Spleen (tissue), 11 donors: ENCODE measurements at regions not wholly inside any gene's neighbourhood (a gene's known extent, or its start where the extent isn't known, plus 50 kb on each side); places are given as distances from the start of the nearest gene placed in this dataset.

Experiments
- DNase-seq: peaks from one replicate; pipeline ENCODE4 v3.0.0-alpha.2; 2020
- H3K27ac ChIP-seq, 8 donors: fragments of 200-600 bp; sonication (generic) in 7 of 8; 1 replicate in 4 of 8; 2 replicates in 4 of 8; pipeline versions ENCODE4 v1.5.0 to v1.8.0; 2016 to 2021; ENCODE audit warnings: inconsistent platforms in 4 of 8, mild to moderate bottlenecking in 4 of 8, moderate library complexity in 1 of 8
- H3K27me3 ChIP-seq, 7 donors: fragments of 200-600 bp; sonication (generic) in 6 of 7; replicated peaks in 1 of 7; 1 replicate in 4 of 7; 2 replicates in 3 of 7; pipeline versions ENCODE4 v1.5.0 to v1.8.0; 2016 to 2021; ENCODE audit warnings: inconsistent platforms in 3 of 7, mild to moderate bottlenecking in 1 of 7
- H3K36me3 ChIP-seq, 6 donors: fragments of 200-600 bp; sonication (generic) in 5 of 6; 1 replicate in 4 of 6; 2 replicates in 2 of 6; pipeline versions ENCODE4 v1.5.0 to v1.8.0; 2016 to 2021; ENCODE audit warnings: inconsistent platforms in 2 of 6
- H3K4me1 ChIP-seq, 6 donors: fragments of 200-600 bp; sonication (generic) in 5 of 6; 1 replicate in 3 of 6; 2 replicates in 3 of 6; pipeline versions ENCODE4 v1.5.0 to v1.8.0; 2016 to 2021; ENCODE audit warnings: inconsistent platforms in 3 of 6
- H3K4me3 ChIP-seq, 8 donors: fragments of 200-600 bp; sonication (generic) in 7 of 8; 1 replicate in 4 of 8; 2 replicates in 4 of 8; pipeline versions ENCODE4 v1.5.0 to v1.8.0; 2016 to 2021; ENCODE audit warnings: inconsistent platforms in 4 of 8, mild to moderate bottlenecking in 4 of 8, moderate library complexity in 2 of 8
- H3K9me3 ChIP-seq, 8 donors: fragments of 200-600 bp; sonication (generic) in 7 of 8; 1 replicate in 4 of 8; 2 replicates in 4 of 8; pipeline versions ENCODE4 v1.5.0 to v1.8.0; 2016 to 2021; ENCODE audit warnings: inconsistent platforms in 4 of 8
- CTCF ChIP-seq, 11 experiments: fragments of 200-600 bp in 7 of 11; fragments of 450-650 bp in 4 of 11; sonication (generic) in 4 of 11; IDR thresholded peaks in 8 of 11; conservative IDR thresholded peaks in 3 of 11; 1 replicate in 7 of 11; 2 replicates in 4 of 11; pipeline versions ENCODE4 v1.4.0 to v1.8.0; 2016 to 2021; ENCODE audit warnings: antibody characterized with exemption in 11 of 11, inconsistent platforms in 4 of 11, mild to moderate bottlenecking in 1 of 11
- POLR2A ChIP-seq, 3 donors: fragments of 450-650 bp; IDR thresholded peaks; one replicate each; pipeline ENCODE4 v1.5.1; 2017; ENCODE audit warnings: antibody characterized with exemption in 3 of 3, mild to moderate bottlenecking in 1 of 3
- POLR2AphosphoS5 ChIP-seq, 3 donors: sonication (generic); formaldehyde crosslinking; IDR thresholded peaks; one replicate each; pipeline ENCODE4 v1.5.1; 2017; ENCODE audit warnings: antibody characterized with exemption in 3 of 3
- WGBS, 5 donors: extraction: QIAGEN DNeasy Blood & Tissue Kit in 3 of 5; methylation state at CpG; one replicate each; pipeline versions ENCODE4 v1.1.5 to v1.1.7; 2013 to 2018; 5-methylcytosine and 5-hydroxymethylcytosine counted together
- intact Hi-C: fragments of 100-400 bp; cut with DNase I; formaldehyde crosslinking; loops from one replicate; pipeline ENCODE4 v1.15.0; 2023; ENCODE audit warnings: low total_unique reads
- donor health status: healthy with polysubstance abuse.
- donor health status: DM: no; HTN: no; CAD: no; lungs with moderate emphysema.
- donor health status: DM: no; HTN: no; CAD: no.
- donor health status: Bipolar disorder and iron deficiency.
- donor health status: healthy.
- donor health status: DM: no; HTN: no; CAD: no.
- donor health status: DM: yes; HTN: yes; CAD: no.

- intact Hi-C loops = no loop called here
- Histone ChIP-seq H3K9me3 (peaks cover 0 to 4% (median 0%) of the 10 kb centered on the region in 8 donors), H3K27me3 (no peaks in the 10 kb centered on the region), H3K27ac (no peak overlapping the region), H3K4me3 (no peak overlapping the region), H3K36me3 (no peaks in the 10 kb centered on the region), H3K4me1 (no peaks in the 10 kb centered on the region)
- 44 to 58% (median 54%) methylated on average over 2 of the region's 2 CpGs for WGBS, 5 donors
- no peak for DNase-seq
- TF ChIP-seq POLR2AphosphoS5 (IDR thresholded peaks at IDR 0.05) (no peak), CTCF (IDR thresholded peaks at IDR 0.05 in 8 of 11, conservative IDR thresholded peaks at IDR 0.05 in 3 of 11) (no peak), POLR2A (IDR thresholded peaks at IDR 0.05) (no peak)
Measured at GRCh38 chr1:118821801-118822200, 166.3 kb downstream of the TBX15 start.

- no peaks in the 10 kb centered on the region for H3K4me1 ChIP-seq
- no peak for DNase-seq
- no peak overlapping the region for H3K27ac ChIP-seq
- no peak for TF ChIP-seq CTCF (IDR thresholded peaks at IDR 0.05 in 8 of 11, conservative IDR thresholded peaks at IDR 0.05 in 3 of 11)
- no peak for TF ChIP-seq POLR2A (IDR thresholded peaks at IDR 0.05)
- no peak for TF ChIP-seq POLR2AphosphoS5 (IDR thresholded peaks at IDR 0.05)
- WGBS, 5 donors = 91 to 96% (median 95%) methylated on average over 1 of the region's 1 CpG
- H3K9me3 ChIP-seq = peaks cover 0 to 4% (median 0%) of the 10 kb centered on the region in 8 donors
- no peaks in the 10 kb centered on the region for H3K36me3 ChIP-seq
- intact Hi-C loops = no loop called here
- H3K27me3 ChIP-seq = no peaks in the 10 kb centered on the region
- H3K4me3 ChIP-seq = no peak overlapping the region
Measured at GRCh38 chr1:118820864-118821263, 167.3 kb downstream of the TBX15 start.

- Histone ChIP-seq H3K9me3 (peaks cover 0 to 4% (median 0%) of the 10 kb centered on the region in 8 donors), H3K4me1 (no peaks in the 10 kb centered on the region), H3K27me3 (no peaks in the 10 kb centered on the region), H3K36me3 (no peaks in the 10 kb centered on the region), H3K4me3 (no peak overlapping the region), H3K27ac (no peak overlapping the region)
- DNase-seq = no peak
- intact Hi-C loops = no loop called here
- WGBS, 5 donors = 50 to 69% (median 56%) methylated on average over 2 of the region's 2 CpGs
- no peak for TF ChIP-seq POLR2A (IDR thresholded peaks at IDR 0.05)
- TF ChIP-seq CTCF (IDR thresholded peaks at IDR 0.05 in 8 of 11, conservative IDR thresholded peaks at IDR 0.05 in 3 of 11) = no peak
- TF ChIP-seq POLR2AphosphoS5 (IDR thresholded peaks at IDR 0.05) = no peak
Measured at GRCh38 chr1:118815909-118816308, 172.2 kb downstream of the TBX15 start.

- H3K27me3 ChIP-seq = no peaks in the 10 kb centered on the region
- no peak overlapping the region for H3K4me3 ChIP-seq
- 72 to 84% (median 80%) methylated on average over 4 of the region's 4 CpGs for WGBS, 5 donors
- H3K9me3 ChIP-seq = no peaks in the 10 kb centered on the region
- DNase-seq = no peak
- no peak overlapping the region for H3K27ac ChIP-seq
- H3K4me1 ChIP-seq = no peaks in the 10 kb centered on the region
- TF ChIP-seq CTCF (IDR thresholded peaks at IDR 0.05 in 8 of 11, conservative IDR thresholded peaks at IDR 0.05 in 3 of 11) (no peak), POLR2A (IDR thresholded peaks at IDR 0.05) (no peak), POLR2AphosphoS5 (IDR thresholded peaks at IDR 0.05) (no peak)
- intact Hi-C loops = no loop called here
- H3K36me3 ChIP-seq = no peaks in the 10 kb centered on the region
Measured at GRCh38 chr1:118812555-118812954, 175.6 kb downstream of the TBX15 start.
